G401 (cell line): ENCODE measurements at regions not wholly inside any gene's neighbourhood (a gene's known extent, or its start where the extent isn't known, plus 50 kb on each side); places are given as distances from the start of the nearest gene placed in this dataset.

ENCODE experiments used
- DNase-seq: peaks from one replicate; pipeline ENCODE4 v3.0.0-alpha.2; 2015; ENCODE audit warnings: low spot score
- in situ Hi-C: cut with HindIII; loops from 2 replicates; pipeline ENCODE4 v1.10.0; 2016; ENCODE audit warnings: low sequenced_read_pairs, mixed read lengths

DNA sequence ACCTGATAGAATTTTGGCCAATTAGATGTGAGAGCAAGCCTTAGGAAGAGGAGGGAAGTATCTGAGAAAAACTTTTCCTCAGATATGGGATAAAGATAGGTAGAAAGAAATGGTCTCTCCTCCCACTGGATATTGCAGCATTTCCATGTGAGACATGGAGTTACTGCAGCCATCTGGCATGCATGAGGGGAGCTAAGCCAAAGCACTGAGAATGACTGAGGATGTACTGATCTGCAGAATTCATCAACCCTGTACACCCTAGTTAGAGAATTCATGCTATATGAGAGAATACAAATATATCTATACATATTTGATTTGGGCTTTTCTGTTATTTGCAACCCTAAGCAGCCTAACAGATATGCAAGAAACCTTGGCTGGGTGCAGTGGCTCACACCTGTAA, 52.5 kb upstream of the RPL34 start:
- no peak for DNase-seq

DNA sequence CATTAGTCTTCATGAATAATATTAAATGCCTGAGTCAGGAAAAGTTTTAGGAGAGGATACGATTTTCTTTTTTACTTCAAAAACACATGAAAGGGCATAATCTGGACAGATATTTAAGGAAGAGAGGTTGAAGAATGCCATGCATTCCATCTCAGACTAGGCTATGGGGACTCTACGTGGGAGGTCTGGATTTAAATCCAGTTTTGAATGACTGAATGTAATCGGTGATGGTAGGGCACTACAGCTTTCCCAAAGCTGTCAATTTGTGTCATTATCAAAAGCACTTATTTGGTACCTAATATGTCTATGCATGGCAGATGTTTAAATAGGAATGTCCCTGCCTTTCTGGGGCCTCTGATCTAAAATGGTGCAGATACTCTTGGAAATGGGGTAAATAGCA, 59.3 kb upstream of the RPL34 start:
- no peak for DNase-seq
- in situ Hi-C loops: no loop called here

More for the DNA sequence above, 52.5 kb upstream of the RPL34 start:
- in situ Hi-C loops: no loop called here

DNA sequence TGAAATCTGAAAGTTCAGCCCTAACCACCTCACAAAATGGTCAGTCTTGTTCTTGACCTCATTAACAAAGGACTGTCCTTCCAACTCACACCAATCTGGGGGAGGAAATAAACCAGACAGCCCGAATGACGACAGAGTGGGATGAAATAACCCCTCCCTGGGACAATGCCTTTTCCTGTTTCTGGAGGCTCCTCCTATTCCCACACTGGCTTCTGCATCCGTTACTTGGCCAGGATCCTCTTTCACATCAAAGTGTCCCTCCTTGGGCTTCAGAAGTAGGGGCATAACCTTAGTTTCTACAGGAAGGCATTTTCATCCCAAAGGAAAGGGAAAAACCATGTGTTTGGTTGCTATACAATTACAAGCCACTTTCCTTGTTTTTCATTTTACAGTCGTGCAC, 59.8 kb upstream of the RPL34 start:
- in situ Hi-C loops: no loop called here

DNA sequence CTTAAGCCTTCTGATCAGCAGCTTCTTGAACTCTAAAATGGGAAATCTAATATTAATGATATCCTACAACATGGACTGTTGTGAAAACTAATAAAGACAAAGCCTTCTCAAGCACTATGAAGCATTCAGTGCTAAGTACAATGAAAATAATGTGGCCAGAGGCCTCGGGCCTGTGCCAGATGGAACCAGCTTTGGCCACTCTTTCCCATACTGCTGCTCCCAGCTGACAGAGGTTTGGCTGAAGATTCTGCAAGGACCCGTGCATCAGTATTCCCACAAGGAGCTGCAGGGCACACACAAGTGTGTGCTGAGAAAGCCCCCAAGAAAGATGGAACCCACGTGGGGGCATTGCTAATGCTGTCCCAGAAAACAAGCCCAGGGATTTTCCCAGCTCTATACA, 60.5 kb upstream of the RPL34 start:
- no peak for DNase-seq
- in situ Hi-C loops: no loop called here

More for the DNA sequence above, 59.8 kb upstream of the RPL34 start:
- DNase-seq: no peak

DNA sequence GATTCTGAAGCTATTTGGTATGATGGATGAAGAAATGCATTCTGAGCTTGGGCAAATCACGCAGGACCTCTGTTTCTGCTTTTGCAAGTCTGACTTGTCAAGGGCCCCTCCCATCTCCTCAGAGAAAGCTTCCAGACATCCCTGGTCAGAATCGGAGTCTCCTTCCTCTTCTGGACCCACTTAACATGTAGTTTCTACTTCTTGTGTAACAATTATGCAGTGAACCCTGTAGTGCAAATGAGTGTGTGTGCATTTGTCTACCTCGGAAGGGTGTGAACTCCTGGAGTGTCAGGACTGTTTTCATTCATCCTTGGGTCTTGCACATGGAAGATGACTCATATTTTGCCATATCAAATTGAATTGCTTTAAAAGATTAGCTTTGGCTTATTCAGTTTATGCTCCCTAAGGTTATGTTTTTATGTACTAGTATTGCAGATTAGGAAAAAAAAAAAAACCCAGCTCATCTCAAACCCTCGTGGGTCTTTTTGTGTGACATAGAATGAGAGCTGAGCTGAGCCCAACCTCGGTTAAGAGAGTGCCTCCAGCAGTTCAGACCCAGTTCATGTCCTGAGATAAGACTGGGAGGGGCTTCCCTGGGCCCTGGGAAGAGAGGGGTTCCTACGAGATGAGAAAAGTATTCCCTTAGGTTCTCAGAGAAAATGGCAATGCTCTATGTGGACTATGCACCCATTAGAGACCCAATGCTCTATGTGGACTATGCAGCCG, 61.1 kb upstream of the RPL34 start:
- in situ Hi-C loops: no loop called here
- no peak for DNase-seq

DNA sequence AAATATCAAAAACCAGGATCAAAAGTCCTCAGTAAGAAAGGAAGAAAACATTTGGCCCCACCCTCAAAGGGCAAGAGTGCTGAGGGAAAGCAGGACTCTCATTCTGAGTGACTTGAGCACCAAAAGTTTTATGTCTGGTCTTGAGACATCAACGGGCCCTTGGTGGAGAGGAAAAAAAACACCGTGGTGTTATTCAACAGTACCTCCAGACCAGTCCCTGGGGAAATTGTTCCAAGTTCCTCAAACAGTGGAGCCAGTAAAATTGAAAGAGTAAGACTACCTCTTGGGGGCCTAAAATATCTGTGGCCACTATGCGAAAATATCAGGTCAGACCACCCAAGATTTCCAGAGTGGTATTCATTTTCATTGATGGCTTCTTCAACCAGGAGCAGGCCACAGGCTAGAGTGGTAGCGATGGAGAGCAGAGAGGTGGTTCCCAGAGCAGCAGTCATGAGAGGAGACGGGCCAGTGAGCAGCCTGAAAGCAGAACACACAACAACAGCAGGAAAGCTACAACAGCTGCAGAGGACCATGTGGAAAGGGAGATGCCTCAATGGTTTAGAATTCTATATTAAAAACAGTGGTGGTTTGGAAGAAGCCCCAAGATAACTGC, 63.7 kb upstream of the RPL34 start:
- in situ Hi-C loops: no loop called here
- DNase-seq: no peak

DNA sequence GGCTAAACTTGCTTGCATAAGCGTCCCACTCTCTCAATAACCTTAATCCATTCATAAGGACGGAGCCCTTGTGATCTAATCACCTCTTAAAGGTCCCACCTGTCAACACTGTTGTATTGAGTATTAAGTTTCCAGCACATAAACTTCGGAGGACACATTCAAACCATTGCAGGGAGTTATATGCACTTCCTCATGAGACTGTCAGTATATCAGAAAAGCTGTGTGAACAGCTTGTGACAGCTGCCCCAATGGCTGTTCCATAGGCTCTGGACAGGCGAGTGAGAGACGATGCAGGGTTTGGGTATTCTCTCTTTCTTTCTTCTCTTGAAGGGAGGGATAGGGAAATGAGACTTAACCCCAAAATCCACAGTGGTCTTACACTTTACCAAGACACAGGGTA, 64.2 kb upstream of the RPL34 start:
- in situ Hi-C loops: no loop called here
- no peak for DNase-seq

DNA sequence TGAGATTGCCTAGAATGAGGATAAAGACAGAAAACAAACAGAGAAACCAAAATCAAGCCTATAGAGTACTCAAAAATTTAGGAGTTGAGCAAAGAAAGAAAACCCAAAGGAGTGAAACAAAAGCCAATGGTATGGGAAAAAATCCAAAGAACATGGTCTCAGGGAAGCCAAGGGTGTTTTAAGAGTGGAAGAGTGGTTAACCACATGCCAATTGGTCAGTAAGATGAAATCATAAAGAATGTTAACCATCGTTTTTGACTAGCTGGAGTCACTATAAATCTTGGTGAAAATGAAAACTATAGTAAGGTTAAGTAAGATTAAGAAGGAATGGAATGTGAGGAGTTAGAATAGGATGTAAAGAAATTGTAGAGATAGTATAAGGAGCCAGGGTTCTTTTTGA, 64.7 kb upstream of the RPL34 start:
- in situ Hi-C loops: no loop called here
- DNase-seq: no peak

DNA sequence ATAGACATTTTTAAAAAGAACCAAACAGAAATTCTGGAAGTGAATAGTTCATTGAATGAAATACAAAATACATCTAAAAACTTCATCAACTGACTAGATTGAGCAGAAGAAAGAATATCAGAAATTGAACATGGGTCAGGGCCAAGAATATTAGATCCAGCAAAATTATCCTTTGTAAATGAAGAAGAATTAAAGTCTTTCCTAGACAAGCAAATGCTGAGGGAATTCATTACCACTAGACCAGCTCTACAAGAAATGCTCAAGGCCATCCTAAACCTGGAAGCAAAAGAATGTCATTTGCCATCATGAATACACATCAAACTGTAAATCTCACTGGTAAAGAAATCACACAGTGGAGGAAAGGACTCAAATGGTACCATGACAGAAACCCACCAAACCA, 72.7 kb upstream of the RPL34 start:
- no peak for DNase-seq
- in situ Hi-C loops: no loop called here

DNA sequence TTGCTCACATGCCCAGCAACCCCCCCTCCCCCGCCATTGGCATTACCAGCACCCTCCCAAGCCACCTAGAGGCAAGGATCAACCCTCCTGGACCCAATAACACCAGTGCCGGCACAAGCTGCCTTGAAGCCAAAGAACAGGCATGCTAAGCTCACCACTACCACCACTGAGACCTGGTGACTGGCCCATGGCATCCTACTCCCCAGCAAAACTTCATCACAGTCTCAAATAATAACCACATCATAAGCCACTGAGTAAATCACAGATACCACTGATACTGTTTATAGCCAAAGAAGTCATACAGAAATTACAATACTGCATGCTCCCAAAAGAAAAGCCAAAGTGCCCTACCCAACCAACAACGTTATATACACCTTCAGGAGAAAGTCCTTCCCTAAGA, 73.6 kb upstream of the RPL34 start:
- in situ Hi-C loops: no loop called here
- no peak for DNase-seq

DNA sequence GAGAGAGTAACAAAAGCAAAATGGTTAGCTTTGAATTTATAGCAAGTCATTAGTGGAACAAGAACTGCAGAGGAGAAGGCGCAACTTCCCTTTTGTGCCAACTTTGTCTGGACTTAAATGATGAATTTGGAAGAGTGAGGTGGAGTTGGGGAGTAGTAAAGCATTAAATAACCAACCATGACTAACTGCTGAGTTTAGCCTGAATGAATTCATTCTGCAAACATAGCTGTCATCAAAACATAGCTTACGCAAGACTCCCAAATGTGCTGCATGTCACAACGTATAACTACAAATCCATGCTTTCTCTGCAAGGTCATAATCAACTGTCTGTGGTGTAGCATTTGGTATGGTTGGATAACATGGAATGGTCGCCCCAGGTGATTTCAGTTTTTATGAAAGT, 75.9 kb upstream of the RPL34 start:
- in situ Hi-C loops: no loop called here
- no peak for DNase-seq

DNA sequence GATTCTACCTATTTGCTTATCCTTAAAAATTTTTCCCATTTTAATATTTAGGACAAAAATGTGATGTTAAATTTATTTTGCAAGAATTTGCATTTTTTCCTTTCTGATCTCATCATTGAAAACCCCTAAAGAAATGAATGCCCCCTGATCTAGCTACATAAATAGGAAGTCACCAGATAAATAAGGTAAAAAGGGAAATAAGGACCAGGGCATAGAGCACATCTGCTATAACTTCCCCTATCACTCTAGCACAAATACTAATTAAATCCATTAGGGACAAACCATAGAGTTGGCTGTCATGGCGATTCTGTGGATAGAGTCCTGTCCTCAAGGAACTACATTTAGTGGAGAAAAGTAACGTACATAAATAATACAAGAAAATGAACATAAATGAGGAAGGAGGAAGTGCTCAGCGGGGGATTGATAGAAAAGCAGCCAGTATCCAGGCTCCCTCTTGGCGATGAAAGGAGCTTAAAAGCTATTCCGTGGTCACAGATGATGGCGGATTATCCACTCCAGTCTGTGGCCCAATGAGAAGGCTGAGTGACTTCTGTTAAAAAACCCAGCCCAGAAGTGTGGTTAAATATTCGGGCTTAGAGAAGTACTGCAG, 76.9 kb upstream of the RPL34 start:
- DNase-seq: no peak
- in situ Hi-C loops: no loop called here

DNA sequence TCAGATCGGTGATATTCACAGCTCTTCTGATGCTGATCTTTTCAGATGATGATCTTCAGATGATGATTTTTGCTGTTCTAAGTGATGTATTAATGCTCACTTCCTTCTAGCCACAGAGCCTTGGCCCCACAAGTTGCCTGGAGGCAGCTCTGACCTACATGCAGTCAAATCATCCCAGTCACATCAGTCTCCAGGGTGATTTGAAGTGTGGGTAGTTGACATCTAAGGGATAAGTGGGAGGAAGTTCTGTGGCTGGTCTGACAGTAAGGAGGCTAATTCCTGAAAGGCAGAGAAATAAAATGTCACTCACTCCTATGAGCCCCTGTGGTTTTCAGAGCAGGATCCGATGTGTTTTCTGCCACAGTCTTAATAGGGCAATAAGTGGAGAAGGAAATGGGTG, 79.8 kb upstream of the RPL34 start:
- no peak for DNase-seq
- in situ Hi-C loops: no loop called here

DNA sequence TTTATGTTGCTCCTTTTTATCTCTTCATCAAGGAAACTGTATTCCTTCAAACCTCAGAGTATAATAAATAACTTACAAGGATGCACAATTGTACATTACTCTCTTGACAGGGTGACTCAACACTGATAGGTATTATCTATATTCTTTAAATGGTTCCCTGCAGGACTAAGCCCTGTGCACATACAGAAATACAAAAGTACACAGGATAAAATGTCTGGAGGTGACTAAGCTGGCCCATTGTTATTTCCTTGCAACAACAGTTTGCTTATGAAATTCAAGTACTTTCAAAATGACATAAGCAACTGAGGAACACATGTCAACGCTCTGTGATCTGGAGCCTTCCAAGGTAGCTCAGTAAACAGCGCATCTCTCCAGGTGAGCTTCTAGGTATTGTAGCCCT, 83.8 kb upstream of the RPL34 start:
- in situ Hi-C loops: no loop called here
- no peak for DNase-seq

DNA sequence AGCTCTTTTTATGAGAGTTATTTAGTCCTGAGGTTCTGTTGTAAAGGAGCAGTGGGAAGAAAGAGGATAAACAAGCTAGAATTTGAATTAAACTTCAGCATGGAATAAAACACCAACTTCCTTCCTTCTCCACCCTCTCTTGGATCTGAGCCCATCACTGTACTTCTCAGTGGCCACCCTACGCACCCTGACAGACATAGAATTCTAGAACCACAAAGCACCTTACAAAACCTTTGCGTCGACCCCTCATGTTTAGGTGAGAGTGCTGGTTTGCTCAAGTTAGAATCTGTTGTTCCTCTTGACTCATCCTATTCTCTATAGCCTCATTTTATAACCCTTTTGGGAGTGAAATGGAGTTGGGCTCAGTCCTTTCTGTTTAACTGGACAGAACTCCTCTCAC, 84.6 kb upstream of the RPL34 start:
- DNase-seq: no peak
- in situ Hi-C loops: no loop called here

DNA sequence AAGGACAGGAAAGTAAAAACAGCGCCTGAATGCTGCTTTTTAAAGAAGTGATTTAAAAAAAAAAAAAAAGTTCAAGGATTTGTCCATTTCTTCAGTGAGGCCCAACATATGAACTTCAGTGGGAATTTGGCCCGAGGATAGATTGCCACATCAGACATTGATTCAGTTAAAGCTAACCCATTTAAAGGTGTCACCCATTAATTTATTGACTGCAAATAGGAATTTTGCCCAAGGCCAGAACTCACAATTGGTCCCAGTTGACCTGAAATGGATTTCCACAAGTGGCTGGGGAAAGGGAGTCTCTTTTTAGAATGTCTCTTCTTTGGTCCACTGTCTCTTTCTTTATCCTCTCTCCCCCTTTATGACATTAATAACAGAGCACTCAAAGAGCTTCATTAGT, 86.5 kb upstream of the RPL34 start:
- DNase-seq: no peak
- in situ Hi-C loops: no loop called here

DNA sequence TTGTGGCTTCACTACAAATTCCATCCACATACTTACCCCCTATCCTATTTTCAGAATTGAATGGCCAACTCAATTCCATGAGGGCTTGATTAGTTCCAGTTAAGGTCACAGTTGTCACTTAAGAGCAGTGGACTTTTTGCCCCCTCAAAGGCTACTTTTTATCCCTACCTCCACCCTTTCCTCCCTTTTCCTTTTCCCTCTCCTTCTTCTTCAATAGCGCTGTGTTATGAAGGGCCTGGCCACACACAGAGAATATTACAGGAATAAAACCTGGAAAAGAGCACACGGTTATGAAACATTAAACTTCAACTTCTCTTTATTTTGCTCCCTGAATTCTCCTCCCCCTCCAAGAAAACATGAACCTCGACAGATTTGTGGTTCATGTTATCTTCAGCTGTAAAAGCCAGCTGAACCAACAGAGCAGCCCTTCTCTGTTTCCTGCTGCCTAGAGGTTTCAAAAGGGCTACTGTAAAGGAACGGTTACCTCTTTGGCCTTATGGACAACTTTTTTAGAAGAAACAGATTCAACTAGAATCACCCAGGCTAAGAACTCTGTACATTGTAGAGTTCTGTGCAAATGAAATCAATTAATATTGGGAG, 87.0 kb upstream of the RPL34 start:
- DNase-seq: no peak
- in situ Hi-C loops: no loop called here

DNA sequence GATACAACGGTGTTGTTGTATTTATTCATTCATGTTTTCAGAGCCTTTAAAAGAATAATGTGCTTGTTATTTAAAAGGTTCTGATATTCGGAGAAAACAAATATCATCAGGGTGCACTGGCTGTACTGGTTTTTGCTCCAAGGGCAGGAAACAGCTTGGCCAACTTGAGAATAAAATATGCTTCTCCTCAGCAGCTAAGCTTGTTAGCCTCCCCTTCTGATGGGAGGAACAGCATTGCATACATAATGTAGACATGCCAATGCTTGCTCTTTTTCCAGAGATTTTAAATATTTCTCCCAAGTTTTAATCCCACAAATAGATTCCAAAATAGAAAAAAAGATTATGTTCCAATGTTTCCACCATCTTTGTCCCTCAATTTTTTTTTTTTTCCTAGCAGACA, 87.6 kb upstream of the RPL34 start:
- in situ Hi-C loops: no loop called here
- DNase-seq: no peak

DNA sequence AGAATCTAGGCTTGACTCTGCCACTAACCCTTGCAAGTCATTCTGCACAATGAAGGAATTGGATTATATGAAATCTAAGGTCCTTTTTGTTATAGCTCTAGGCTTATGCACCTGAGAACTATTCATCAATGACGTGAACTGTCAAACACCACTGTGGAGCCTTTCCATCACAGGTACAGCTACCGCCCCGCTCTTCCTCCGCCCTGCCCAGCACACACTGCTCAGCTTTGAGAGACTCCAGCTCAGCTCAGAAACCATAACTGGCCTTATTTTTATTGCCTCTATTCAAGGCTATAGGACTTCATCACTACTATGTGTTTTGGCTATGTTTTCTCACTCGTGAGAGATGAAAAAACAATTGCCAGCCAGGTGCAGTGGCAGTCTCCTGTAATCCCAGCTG, 88.2 kb upstream of the RPL34 start:
- in situ Hi-C loops: no loop called here
- no peak for DNase-seq

DNA sequence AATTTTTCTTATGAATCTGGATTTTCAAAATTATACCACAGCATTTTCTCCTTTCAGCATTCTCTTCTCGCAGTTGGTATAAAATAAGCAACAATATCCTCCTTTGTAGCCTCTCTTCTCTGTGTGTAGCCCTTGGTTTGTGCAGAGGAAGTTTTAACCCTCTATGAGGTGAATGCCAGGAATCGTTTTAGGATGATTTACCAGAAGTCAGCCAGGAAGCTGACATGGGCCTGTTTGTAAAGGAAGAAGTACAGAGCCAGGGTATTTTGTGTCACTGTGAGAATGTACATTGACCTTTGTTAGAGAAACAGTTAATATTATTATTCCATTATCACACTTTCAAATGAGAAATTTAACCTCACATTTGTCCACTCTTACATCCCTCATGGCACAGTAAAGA, 88.9 kb upstream of the RPL34 start:
- in situ Hi-C loops: no loop called here
- DNase-seq: no peak
